DND-41 (cell line): ENCODE measurements at regions not wholly inside any gene's neighbourhood (a gene's known extent, or its start where the extent isn't known, plus 50 kb on each side); places are given as distances from the start of the nearest gene placed in this dataset.

Experiments
- CTCF ChIP-seq: IDR thresholded peaks from 2 replicates; pipeline ENCODE4 v1.5.1; 2012; ENCODE audit warnings: borderline replicate concordance, low read length, moderate library complexity, mild to moderate bottlenecking; ENCODE audit not compliant: poor library complexity, severe bottlenecking; ENCODE audit errors: extremely low read depth
- EZH2 ChIP-seq: IDR thresholded peaks from 3 replicates; pipeline ENCODE4 v1.6.1; 2012; ENCODE audit warnings: borderline replicate concordance, low read depth, mild to moderate bottlenecking, moderate library complexity, low read length, inconsistent platforms; ENCODE audit not compliant: severe bottlenecking

GRCh38 chr12:115478505-115478904, 794.5 kb upstream of the TBX3 start:
- TF ChIP-seq CTCF (no peak), EZH2 (no peak)
